GM21619 (cell line): ENCODE measurements at regions not wholly inside any gene's neighbourhood (a gene's known extent, or its start where the extent isn't known, plus 50 kb on each side); places are given as distances from the start of the nearest gene placed in this dataset.

ENCODE experiments used
- ATAC-seq: cut with Tn5 transposase; IDR thresholded peaks from one replicate; pipeline ENCODE4 v1.9.1; 2021; ENCODE audit not compliant: unreplicated experiment

DNA sequence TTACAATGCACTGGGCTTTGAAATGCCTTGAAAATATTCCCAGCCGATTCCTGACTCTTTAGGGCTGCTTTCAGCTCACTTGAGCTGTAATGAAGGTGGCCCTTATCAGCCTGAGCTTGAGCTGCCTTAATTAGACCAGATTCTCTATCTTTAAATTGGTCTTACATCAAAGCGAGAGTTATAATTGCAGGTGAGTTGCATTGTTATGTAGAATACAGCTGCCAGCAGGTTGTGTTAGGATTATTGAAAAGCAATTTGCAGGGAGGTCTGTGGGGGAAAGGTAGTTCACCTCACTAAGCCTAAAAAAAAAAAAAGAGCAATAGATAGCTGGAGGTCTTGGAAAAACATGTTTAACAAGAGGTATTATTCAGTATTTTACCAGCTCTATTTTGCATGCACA, 142.2 kb upstream of the HABP2 start:
- no peak for ATAC-seq

DNA sequence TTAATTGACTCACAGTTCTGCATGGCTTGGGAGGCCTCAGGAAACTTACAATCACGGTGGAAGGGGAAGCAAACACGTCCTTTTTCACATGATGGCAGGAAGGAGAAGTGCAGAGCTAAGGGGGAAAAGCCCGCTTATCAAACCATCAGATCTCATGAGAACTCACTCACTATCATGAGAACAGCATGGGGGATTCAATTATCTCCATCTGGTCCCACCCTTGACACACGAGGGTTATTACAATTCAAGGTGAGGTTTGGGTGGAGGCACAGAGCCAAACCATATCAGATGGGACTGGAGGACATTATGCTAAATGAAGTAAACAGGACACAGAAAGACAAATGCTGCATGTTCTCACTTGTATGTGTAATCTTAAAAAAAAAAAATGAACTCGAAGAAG, 141.4 kb upstream of the HABP2 start:
- no peak for ATAC-seq

DNA sequence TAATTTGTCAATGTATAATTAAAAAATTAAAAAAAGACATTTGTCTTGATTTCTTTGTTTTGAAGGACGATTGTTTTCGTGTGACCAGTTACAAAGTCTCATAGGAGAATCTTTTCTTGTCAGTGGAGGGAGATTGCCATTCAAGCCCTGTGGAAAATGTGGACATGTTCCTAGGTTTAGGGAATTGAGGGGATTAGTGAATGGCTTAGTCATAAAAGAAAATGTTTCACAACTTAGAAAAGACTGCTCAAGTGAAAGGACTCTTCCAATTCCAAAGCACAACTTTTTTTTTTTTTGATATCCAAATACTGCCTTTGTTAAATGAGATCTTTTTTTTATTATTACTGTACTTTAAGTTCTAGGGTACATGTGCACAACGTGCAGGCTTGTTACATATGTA, 140.7 kb upstream of the HABP2 start:
- no peak for ATAC-seq

DNA sequence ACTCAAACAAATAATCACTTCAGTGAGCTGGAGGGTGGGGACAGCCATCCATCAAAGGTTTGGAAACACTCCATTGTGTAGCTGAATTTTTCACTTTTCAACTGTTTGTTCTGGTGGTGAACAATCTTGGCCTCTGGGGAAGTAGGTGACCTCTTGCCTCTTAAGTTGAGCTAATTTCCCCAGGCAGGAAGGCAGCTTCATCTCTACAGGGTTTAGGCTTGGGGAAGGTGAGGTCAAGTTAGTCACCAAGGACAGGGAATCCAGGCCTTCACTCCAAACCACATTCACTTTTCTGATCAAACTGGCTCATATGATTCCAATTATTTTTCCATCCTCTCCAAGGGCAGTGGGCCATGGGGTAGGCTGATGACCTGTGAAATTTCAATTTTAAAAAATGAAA, 138.3 kb upstream of the HABP2 start:
- no peak for ATAC-seq

DNA sequence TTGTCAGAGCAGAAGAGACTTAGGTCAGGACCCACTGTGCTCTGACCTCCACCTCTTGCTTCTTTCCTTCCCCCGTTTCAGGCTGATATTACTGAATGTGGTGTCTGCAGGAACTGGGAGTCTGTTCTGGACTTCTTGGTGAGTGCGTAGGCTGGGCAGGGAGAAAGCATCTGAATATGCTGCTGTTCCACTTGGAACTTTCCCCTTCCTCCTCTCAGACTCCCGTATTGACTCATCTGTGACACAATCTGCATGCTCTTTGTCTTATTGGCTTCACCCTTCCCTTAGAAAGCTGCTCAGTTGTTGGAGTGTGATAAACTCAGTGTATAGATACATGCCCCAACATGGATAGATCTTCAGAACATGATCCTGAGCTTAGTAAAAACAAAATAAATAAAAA, 137.6 kb upstream of the HABP2 start:
- no peak for ATAC-seq

DNA sequence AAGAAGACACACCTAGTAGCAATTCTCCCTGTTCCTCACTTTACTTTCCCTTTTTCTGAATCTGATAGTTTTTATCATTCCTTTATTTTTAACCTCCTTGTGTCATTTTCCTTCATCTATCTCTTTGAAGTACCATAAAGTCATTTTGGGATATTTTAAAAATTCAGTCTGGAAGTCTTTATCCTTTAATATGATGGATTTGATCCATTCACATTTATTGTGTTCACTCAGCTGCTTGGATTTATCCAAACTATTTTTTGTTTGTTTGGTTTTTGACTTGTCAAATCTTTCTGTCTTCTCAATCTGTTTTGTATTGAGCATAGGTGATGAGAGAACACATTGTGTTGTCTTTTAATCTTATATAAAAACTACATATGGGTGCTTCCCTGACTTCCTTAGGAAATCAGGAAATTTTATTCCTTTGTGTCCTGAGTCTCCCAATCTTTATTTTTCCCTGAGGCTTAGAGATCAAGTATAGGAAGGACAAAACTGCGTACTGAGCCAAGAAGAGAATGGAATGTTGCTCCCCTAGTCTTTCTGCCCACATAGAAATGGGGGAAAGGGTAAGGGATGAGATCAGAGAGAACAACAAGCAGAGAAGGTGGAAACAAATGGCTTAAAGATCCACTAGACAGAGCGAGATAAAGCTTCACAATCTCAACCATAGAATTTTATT, 132.7 kb upstream of the HABP2 start:
- no peak for ATAC-seq

DNA sequence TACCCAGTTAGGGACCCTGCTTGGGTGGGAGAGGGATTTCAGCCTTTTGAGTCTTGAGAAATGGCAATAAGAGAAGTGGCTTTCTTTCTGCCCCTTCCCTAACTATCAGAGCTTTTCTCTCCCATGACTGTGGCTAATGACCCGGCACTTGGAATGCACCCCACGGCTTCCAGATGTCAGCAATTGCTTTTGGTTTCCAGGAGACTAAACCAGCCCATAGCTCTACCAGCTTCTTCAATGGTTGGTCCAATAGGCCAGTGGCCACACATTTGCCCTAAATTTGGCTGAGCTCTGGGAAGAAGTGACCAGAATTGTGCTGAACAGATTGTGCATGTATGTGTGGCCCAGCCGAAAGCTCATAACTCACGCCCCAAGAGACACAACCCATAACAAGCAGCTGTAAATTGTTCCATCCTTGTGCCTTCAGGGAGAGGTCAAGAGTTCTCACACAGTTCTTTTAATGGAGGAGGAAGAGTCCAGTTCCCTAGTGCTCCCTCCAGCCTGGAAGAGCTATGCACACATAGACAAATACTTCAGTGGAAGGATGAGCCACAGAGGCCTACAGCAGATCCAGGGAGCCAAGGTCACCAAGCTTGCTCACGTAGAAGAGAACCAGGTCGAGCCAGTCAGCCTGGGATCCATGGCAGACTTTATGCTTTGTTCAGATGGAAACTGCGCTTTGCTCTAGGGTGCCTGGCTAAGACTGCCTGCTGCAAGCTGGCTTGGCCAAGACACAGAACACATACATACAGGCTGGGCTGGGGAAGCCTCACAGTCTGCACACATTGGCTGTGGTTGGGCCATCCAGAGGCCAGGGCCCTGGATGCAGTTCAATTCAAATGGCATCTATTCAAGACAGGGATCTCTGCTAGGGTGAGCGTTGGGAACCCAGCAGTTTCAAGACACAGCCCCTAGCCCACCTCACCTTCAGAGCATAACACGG, 131.8 kb upstream of the HABP2 start:
- ATAC-seq = no peak

DNA sequence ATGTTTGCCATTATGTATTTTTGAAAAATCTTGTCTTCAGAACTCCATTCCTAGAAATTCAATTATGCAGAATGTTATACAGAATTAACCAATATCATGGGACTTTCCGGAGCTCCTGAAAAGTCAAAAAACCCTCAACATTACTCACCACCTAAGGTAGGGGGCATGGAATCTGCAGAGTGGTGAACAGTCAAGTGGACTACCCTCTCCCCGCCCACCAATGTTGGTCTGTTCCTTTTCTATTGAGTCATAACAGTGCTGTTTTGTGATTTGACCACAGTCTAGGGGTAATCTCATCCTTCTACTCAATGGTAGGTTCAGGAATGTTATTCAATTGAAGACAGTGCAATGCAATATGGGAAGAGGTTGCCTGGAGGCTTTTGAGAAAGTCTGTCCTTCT, 130.5 kb upstream of the HABP2 start:
- no peak for ATAC-seq

DNA sequence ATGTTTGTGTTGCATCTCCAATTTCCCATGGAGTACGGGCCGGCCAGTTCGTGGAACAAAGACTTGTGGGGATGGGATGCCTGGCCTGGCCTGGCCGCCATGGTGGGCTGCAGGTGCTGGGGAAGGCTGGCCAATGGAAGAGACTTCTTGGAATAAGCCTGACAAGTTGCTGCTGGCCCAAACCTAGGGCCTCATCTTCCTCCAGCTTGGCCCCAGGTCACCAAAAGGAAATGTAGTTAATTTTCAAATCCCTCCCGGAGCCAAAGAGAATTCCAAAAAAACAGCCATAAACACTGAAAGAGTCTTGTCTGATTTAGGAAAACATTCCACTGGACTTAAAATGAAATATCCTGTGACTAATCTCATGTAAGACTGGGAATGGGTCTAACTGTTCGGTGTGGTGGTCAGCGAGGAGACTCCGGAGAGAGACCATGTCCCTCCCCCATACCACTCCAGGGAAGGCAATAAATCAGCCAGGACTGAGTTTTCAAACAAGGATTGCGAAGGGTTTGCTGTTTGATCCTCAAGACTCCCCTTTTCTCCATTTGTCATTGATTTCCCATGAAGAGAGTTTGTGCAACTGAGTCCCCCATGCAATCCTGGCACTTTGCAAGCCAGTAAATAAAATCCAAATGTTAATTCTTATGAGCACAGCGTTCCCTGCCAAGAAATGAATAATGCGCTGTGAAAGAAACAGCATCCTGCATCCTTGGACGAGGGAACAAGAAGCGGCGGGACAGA, 128.7 kb upstream of the HABP2 start:
- ATAC-seq = no peak

DNA sequence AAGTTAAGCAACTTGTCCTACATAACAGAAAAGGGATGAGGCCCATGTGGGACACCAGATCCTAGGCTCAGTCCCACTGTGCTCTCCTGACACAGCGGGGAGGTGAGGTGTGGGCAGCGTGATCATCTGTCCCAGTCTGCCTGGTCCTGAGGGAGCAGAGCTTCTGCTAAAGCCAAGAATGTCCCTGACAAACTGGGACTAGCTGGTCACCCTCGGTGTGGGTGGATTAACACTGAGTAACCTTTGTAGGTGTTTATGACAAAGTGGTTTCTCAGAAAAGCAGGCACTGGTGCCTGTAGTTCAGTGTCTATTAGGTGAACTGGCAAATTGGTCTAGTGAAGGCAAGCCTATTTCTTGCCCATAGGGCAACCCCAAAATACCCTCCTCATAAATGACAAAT, 127.8 kb upstream of the HABP2 start:
- ATAC-seq = no peak

DNA sequence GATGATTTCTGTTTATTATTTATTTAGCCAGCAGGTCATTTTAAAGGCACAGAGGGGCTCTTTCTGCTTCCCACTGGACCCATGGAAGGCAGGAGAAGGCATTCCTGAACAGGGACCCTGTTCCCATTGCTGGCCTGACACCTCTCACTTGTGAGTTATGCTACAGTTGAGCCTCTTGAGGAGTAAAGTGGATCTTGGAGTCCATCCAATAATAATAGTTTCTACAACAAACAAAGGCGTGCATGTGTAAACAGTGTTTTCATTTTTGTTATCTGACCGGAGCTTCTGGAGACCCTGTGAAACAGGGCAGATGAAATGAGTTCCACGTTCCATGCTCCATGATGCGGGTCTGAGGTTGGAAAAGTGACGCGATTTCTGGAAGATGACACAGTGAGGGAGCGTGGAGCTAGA, 127.3 kb upstream of the HABP2 start:
- ATAC-seq = no peak

DNA sequence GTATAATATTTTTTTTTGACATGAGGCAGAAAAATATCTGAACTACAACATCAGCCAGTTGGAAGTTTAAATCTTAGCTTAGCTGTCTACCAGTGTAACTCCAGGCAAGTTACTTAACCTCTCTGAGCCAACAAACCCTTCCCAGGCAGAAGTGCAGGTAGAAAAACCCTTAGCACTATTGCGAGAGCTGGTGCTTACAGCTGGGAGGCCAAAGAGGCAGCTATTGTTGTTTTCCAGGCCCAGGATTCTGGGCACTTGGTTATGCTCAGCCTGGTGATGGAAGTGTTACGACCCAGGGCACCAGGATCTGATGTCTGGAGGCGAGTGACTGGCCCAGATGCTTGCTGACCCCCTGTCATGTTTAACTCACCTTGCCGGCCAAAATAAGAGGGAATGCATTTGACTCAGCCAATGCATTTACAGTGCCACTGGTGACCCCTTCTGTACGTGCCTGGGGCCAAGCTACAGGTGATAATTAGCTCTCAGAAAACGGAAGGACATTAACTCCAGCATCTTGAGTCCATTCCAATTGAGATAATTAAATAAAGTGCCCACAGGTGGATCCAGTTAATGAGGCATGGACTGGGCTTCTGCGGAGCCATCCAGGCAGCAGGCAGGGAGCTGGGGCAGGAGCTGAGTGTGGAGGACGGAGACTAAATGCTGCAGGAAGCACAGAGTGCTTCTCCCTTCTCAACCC, 126.5 kb upstream of the HABP2 start:
- no peak for ATAC-seq

DNA sequence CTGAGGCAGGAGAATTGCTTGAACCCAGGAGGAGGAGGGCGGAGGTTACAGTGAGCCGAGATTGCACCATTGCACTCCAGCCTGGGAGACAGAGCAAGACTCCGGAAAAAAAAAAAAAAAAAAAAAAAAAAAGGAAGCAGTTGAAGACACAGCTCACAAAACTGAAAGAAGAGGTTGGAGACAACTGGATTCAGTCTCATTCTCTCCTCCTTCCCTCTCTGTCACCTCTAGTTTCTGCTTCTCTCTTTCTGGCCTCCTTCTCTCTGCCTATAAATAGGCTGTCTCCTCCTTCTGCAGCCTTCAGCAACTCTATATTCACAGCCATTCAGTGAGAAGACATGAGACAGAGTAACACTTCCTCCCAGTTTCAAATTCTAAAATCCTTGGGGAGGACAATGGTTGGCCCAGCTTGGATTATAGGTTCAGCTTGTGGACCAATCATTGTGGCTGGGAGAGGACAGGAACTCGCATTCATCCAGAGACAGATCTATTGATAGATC, 125.6 kb upstream of the HABP2 start:
- ATAC-seq = no peak

DNA sequence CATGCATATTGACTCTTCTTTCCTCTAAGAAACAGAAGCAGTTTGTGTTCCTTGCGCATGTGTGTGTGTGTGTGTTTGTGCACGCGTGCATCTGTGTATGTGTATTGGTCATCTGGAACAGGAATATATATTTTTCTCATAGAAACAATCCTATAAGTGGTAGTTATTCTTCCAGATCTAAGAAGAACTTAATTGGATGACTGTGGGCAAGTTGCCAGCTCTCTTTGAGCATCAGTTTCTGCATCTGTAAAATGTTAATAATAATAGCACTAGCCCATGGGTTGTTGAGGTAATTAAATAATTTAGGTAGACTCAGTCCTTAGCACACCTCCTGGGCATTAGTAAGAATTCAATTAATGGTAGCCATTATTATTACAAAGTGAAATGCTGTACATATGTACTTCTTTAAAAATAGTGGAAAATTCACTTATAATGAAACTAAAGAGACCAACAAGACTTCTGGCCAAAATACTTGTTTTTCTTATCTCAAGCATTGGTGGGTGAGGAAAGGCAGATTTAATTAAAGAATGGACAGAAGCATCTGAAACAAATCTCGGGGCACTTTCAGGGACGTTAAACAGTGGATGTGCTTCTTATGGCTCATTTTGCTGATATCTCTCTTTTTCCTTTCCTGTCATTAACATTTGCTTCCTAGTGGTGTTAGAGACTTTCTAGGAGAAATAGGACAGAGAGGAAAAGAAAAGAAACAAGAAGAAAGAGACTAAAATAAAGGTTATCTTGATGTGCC, 124.9 kb upstream of the HABP2 start:
- no peak for ATAC-seq

DNA sequence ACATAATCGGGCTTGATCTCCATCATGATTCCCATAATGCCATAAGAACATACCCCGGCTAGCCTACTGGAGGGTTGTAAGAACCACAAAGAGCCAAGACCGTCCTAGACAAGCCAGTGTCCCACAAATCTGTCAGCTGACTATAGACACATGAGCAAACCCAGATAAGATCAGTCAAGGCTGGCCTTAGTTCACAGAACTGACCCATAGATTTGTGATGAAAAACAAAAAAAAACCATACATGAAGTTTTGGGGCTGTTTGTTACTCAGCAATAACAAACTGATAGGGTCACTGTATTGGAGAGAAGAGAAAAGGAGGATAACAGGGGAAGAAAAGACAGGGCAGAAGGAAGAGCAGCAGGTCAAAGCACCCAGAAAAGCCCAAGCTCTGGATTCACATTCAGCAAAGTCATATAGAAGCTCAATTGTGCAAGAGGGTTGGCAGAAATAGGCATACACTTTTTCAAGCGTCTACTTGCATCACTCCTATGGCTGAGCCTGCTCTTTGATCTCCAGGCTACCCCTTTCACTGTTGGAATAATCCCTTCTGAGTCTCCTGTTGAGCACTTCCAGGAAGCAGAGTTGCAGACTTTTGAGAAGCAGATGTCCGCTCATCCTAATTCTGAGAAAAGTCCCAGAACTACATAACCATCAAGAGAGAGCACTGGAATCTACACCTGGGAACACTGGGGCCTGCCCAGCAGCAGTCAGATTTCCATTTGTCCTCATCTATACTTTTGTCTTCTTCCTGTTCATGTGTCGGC, 122.0 kb upstream of the HABP2 start:
- ATAC-seq = no peak

DNA sequence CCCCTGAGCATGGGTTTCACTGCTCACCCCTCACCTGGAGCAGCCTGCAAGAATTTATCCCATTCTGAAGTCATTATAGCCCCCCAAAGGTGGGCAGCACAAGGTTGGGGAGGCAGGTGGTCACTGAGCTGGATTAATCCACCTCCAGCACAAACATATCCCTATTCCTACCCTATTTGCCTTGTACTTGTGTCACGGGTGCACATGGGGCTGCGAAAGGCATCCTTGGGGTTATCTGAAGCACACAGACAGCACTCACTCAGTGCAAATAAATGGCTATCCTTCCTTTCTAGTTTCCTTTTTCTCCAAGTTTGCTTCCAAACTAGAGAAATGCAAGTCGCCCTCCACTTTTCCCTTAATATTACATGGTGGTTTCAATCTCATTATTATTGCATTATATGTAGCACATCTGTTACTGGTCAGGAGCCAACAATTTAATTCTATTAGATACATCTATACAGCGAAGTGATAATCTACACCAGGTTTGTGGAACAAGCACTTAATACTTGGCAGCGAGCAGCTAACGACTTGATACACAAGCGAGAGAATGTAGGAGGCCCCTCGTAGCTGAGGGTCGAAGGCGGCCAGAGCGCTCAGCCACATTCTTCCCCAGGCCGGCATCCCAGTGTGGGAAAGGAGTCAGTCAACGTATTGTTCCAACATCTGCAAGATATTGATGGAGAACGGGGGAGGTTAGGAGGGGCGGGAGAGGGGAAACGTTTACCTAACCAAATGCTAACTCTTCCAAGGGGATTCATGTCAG, 121.3 kb upstream of the HABP2 start:
- no peak for ATAC-seq

DNA sequence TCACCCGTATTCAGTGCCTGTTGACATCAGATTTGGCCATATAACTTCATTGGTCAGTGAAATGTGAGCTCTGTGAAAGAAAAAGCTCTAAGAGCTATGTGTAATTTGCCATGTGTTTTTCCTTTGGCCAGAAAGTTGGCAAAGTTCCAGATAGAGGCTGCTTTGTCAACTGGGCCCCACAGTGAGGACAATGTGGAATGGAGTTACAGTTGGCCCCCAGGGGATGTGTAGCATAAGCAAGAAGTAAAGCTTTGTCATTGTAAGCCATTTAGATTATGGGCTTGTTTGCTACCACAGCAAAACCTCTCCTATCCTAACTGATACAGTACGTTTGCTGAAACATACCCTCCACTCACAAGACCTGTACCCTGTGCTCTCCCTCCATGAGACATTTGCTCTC, 119.1 kb upstream of the HABP2 start:
- ATAC-seq = no peak

DNA sequence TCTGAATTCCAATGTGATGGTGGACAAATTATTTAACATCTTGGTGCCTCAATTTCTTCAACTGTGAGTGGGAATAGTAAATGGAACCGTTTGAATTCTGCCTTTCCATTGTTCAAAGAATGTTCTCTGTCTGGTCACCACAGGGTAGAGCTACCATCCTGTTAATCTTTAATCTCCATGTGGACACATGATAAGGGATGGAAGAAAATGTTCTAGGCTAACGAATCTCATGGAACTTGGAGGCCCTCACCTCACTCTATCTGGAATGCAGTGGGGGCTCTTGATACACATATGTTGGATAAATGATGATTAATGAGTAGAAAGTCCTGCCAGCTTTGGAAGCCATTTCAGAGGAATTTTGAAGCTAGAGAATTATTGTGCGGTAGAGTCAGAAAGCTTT, 118.5 kb upstream of the HABP2 start:
- ATAC-seq = no peak

DNA sequence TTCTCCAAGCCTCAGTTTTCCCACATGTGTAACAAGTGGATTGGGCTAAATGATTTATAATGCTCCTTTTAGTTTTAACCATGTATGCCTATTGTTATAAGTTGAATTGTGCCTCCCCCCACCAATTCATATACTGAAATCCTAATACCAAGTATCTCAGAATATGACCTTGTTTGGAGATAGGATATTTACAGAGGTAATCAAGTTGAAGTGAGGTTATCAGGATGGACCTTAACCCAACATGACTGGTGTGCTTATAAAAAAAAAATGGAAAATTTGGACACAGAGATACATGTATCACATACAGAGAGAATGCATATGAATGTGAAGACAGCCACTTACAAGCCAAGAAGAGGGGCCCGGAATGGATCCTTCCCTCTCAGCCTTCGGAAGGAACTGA, 117.9 kb upstream of the HABP2 start:
- ATAC-seq = no peak
